BE2C (cell line): ENCODE measurements at regions not wholly inside any gene's neighbourhood (a gene's known extent, or its start where the extent isn't known, plus 50 kb on each side); places are given as distances from the start of the nearest gene placed in this dataset.

Experiments
- DNase-seq: peaks from one replicate; pipeline ENCODE4 v3.0.0-alpha.2; 2020
- H3K27me3 ChIP-seq: fragments of 250-450 bp; sonication (Bioruptor Pico); 2 replicates; pipeline ENCODE4 v1.5.1; 2020; ENCODE audit warnings: mild to moderate bottlenecking
- H3K36me3 ChIP-seq: fragments of 250-450 bp; sonication (Bioruptor Pico); 2 replicates; pipeline ENCODE4 v1.5.1; 2020; ENCODE audit warnings: mild to moderate bottlenecking
- H3K4me1 ChIP-seq: fragments of 250-450 bp; sonication (Bioruptor Pico); 2 replicates; pipeline ENCODE4 v1.5.1; 2020
- H3K4me3 ChIP-seq: 2 replicates; pipeline ENCODE4 v1.5.1; 2011; ENCODE audit warnings: low read depth, low read length
- H3K9me3 ChIP-seq: fragments of 250-450 bp; sonication (Bioruptor Pico); 2 replicates; pipeline ENCODE4 v1.5.1; 2020
- CTCF ChIP-seq: IDR thresholded peaks from 2 replicates; pipeline ENCODE4 v1.5.1; 2012; ENCODE audit warnings: mild to moderate bottlenecking, low read depth, low read length

GRCh38 chr21:26281506-26281905 lies 110.9 kb upstream of the APP start:
- Histone ChIP-seq H3K9me3 (no peaks in the 10 kb centered on the region), H3K4me1 (peaks cover 19% of the 10 kb centered on the region), H3K4me3 (no peak overlapping the region), H3K36me3 (no peaks in the 10 kb centered on the region), H3K27me3 (no peaks in the 10 kb centered on the region)
- DNase-seq: no peak
- TF ChIP-seq CTCF: no peak

- no peaks in the 10 kb centered on the region for H3K27me3 ChIP-seq
These were observed 110.2 kb upstream of the APP start for GRCh38 chr21:26280775-26281174.

GRCh38 chr21:26280148-26280547 lies 109.6 kb upstream of the APP start:
- no peaks in the 10 kb centered on the region for H3K9me3 ChIP-seq
- peaks cover 19% of the 10 kb centered on the region for H3K4me1 ChIP-seq
- no peaks in the 10 kb centered on the region for H3K36me3 ChIP-seq
- DNase-seq: no peak
- no peaks in the 10 kb centered on the region for H3K27me3 ChIP-seq
- TF ChIP-seq CTCF: no peak
- peak overlapping the region; percentile 28 for H3K4me3 ChIP-seq

More at GRCh38 chr21:26280775-26281174, 110.2 kb upstream of the APP start:
- Histone ChIP-seq H3K4me3 (peak overlapping the region; percentile 34), H3K9me3 (no peaks in the 10 kb centered on the region), H3K36me3 (no peaks in the 10 kb centered on the region), H3K4me1 (peaks cover 19% of the 10 kb centered on the region)
- peak; percentile 87 for DNase-seq
- TF ChIP-seq CTCF: 0 out of 2 replicates have a peak, but pooled peaks have one; percentile 16

GRCh38 chr21:26275801-26276200 lies 105.2 kb upstream of the APP start:
- Histone ChIP-seq H3K4me1 (peaks cover 5% of the 10 kb centered on the region), H3K36me3 (no peaks in the 10 kb centered on the region), H3K4me3 (no peak overlapping the region), H3K9me3 (no peaks in the 10 kb centered on the region), H3K27me3 (no peaks in the 10 kb centered on the region)
- DNase-seq: no peak
- no peak for TF ChIP-seq CTCF

- TF ChIP-seq CTCF: no peak
- H3K9me3 ChIP-seq: no peaks in the 10 kb centered on the region
- H3K4me1 ChIP-seq: no peaks in the 10 kb centered on the region
- H3K27me3 ChIP-seq: no peaks in the 10 kb centered on the region
- H3K36me3 ChIP-seq: no peaks in the 10 kb centered on the region
- no peak overlapping the region for H3K4me3 ChIP-seq
- DNase-seq: no peak
These were observed 103.2 kb upstream of the APP start for GRCh38 chr21:26273686-26274313.

GRCh38 chr21:26267389-26267788 lies 96.8 kb upstream of the APP start:
- Histone ChIP-seq H3K9me3 (no peaks in the 10 kb centered on the region), H3K4me3 (no peak overlapping the region), H3K36me3 (no peaks in the 10 kb centered on the region), H3K27me3 (no peaks in the 10 kb centered on the region), H3K4me1 (no peaks in the 10 kb centered on the region; the same call in 1 of the 2 replicates)
- TF ChIP-seq CTCF: no peak
- DNase-seq: no peak
